ENCODE measurements at regions not wholly inside any gene's neighbourhood (a gene's known extent, or its start where the extent isn't known, plus 50 kb on each side); places are given as distances from the start of the nearest gene placed in this dataset.

DNA sequence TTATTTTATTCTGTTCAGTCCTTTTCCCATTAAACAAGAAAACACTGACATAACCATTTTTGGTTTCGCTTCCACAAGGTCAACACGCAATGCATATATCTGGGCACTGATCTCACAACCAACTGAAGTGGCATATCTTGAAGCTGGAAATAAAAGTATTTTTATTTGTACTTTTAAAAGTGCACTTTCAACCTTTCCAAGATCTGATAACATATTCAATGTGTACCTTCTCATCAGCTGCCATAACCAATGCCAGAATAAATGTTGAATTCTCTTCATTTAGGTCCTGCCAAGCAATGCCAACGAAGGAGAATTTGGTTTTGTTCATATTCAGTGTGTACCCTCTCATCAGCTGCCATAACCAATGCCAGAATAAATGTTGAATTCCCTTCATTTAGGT, 148.9 kb upstream of the CEP126 start:
- Histone ChIP-seq H3K4me1 (ENCODE audit: control insufficient read depth in 1 of 2, low read depth in 2 of 2) (peaks cover 0 to 14% of the 10 kb centered on the region in 2 donors), H3K4me3 (peak overlapping the region; percentile 46), H3K27ac (no peak overlapping the region), H3K27me3 (replicated peaks; ENCODE audit: insufficient read depth) (no peaks in the 10 kb centered on the region), H3K9me3 (peaks cover 11% of the 10 kb centered on the region), H3K36me3 (no peaks in the 10 kb centered on the region)
- TF ChIP-seq, protein P1, sequence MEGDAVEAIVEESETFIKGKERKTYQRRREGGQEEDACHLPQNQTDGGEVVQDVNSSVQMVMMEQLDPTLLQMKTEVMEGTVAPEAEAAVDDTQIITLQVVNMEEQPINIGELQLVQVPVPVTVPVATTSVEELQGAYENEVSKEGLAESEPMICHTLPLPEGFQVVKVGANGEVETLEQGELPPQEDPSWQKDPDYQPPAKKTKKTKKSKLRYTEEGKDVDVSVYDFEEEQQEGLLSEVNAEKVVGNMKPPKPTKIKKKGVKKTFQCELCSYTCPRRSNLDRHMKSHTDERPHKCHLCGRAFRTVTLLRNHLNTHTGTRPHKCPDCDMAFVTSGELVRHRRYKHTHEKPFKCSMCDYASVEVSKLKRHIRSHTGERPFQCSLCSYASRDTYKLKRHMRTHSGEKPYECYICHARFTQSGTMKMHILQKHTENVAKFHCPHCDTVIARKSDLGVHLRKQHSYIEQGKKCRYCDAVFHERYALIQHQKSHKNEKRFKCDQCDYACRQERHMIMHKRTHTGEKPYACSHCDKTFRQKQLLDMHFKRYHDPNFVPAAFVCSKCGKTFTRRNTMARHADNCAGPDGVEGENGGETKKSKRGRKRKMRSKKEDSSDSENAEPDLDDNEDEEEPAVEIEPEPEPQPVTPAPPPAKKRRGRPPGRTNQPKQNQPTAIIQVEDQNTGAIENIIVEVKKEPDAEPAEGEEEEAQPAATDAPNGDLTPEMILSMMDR (IDR thresholded peaks at IDR 0.05) = no peak
- no peak for DNase-seq (ENCODE audit: low spot score)
- ATAC-seq (ENCODE audit: insufficient number of reproducible peaks, low FRiP score, low read depth) = no peak

DNA sequence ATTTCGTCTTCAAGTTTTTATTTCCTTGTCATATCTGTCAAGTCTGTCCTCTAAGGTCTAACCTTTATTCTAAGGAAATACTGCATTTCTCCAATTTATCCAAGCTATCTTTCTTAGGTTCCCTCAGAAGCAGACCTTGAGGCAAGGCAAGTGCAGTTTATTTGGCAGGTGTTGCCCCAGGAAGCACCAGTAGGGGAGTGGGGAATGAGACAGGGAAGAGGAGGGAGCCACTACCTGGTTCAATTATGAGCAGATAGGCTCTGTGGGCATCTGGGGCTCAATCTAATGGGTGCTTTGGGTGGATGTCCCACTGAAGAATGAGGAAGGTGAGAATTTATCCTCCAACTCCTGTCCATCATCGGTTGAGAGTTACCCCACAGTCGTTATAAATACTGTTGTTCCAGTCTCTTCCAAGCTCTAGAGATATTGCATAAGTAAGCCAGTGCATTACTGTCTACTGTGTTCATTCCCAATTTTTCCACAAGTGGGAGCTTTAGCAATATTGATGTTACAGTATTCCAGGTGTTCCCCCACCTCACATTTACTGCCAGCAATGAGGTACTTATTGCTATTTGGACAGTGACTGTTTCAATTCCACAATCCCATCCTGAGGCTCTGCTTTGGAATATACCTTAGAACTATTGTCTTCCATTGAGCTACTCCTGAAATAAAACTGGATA, 154.9 kb upstream of the CEP126 start:
- TF ChIP-seq, protein P1 (IDR thresholded peaks at IDR 0.05) = no peak
- no peak overlapping the region for H3K27ac ChIP-seq
- H3K4me3 ChIP-seq = no peak overlapping the region
- H3K4me1 ChIP-seq (ENCODE audit: control insufficient read depth in 1 of 2, low read depth in 2 of 2) = no peaks in the 10 kb centered on the region
- ATAC-seq (ENCODE audit: insufficient number of reproducible peaks, low FRiP score, low read depth) = no peak
- H3K27me3 ChIP-seq (replicated peaks; ENCODE audit: insufficient read depth) = no peaks in the 10 kb centered on the region
- no peaks in the 10 kb centered on the region for H3K9me3 ChIP-seq
- no peaks in the 10 kb centered on the region for H3K36me3 ChIP-seq
- no peak for DNase-seq (ENCODE audit: low spot score)

DNA sequence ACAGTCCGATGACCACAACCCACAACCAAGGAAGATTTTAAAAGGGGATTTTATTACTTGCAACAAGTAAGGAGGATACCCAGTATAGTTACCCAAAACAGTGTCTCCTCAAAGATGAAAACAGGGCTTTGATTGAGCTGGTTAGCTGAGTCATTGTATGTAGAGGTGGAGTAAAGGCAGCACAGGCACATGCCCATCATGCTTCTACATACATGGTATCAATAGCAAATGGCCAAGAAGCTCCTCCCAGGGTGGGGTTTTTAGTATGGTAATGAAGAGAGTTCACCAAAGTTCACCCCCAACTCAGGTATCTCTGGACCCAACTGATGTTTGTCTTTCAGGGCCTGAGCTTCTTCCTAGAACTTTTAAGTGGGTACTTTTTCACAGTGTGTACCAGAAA, 157.1 kb upstream of the CEP126 start:
- H3K27ac ChIP-seq = no peak overlapping the region
- H3K36me3 ChIP-seq = no peaks in the 10 kb centered on the region
- no peaks in the 10 kb centered on the region for H3K9me3 ChIP-seq
- no peaks in the 10 kb centered on the region for H3K27me3 ChIP-seq (replicated peaks; ENCODE audit: insufficient read depth)
- H3K4me3 ChIP-seq = no peak overlapping the region
- ATAC-seq (ENCODE audit: insufficient number of reproducible peaks, low FRiP score, low read depth) (no peak), DNase-seq (ENCODE audit: low spot score) (no peak)
- H3K4me1 ChIP-seq (ENCODE audit: control insufficient read depth in 1 of 2, low read depth in 2 of 2) = no peaks in the 10 kb centered on the region
- TF ChIP-seq, protein P1 (IDR thresholded peaks at IDR 0.05) = no peak

DNA sequence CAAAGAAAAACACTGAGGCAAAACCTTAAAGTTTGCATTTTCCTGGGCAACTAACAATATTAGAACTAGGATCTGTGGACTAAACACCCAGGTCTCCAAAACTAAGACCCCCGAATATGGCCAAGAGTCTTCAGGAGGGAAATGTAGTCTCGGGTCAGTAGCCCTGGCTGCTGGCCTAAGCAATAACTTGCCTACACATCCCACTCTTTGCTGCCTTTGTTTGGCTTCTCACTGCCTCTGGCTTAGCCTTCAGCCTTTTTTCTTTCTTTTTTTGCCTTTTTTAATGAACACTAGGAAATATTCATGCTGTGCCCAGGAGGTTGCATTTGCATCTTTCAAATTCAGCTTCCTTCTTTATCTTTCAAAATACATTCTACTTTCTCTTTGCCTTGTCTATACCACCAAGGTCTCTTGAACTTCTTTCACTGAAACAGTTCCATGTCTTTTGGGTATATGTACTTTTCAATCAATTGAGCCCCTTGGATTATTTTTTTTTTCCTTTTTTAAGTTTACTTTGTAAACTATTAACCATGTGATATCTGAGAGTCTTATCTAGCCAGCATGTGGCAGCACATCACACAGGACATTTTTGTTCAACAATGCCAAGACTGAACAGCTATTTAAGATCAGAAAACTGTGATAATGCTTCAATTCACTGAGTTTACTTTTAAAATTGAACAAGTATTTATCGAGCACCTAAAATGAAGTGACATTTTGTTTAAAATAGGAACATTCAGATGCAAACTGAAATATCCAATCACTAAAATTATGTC, 165.0 kb upstream of the TRPC6 start:
- no peak overlapping the region for H3K4me3 ChIP-seq
- ATAC-seq (ENCODE audit: insufficient number of reproducible peaks, low FRiP score, low read depth) (no peak), DNase-seq (ENCODE audit: low spot score) (no peak)
- H3K27ac ChIP-seq = no peak overlapping the region
- H3K4me1 ChIP-seq (ENCODE audit: control insufficient read depth in 1 of 2, low read depth in 2 of 2) = no peaks in the 10 kb centered on the region
- no peaks in the 10 kb centered on the region for H3K9me3 ChIP-seq
- H3K27me3 ChIP-seq (replicated peaks; ENCODE audit: insufficient read depth) = no peaks in the 10 kb centered on the region
- TF ChIP-seq, protein P1 (IDR thresholded peaks at IDR 0.05) = no peak
- H3K36me3 ChIP-seq = no peaks in the 10 kb centered on the region

DNA sequence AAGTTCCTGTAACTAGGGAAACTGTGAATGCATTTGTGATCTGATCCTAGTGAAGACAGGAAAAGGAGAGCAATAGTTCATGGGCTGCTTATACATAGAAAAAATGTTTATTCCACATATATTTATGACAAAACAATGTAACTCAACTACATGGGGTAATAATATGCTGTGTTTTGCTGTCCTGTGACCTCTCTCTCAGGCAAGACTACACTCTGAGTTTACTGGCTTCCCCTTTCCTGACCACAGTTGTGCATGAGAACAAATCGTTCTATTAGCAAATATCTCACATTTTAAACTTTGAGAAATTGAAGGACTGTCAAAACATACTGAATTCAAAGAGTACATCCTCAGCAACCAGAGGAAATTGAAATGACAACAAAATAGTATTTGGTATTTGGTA, 161.9 kb upstream of the TRPC6 start:
- ATAC-seq (ENCODE audit: insufficient number of reproducible peaks, low FRiP score, low read depth) = no peak
- no peak for DNase-seq (ENCODE audit: low spot score)
- no peaks in the 10 kb centered on the region for H3K27me3 ChIP-seq (replicated peaks; ENCODE audit: insufficient read depth)
- H3K27ac ChIP-seq = no peak overlapping the region
- no peaks in the 10 kb centered on the region for H3K4me1 ChIP-seq (ENCODE audit: control insufficient read depth in 1 of 2, low read depth in 2 of 2)
- no peaks in the 10 kb centered on the region for H3K9me3 ChIP-seq
- TF ChIP-seq, protein P1 (IDR thresholded peaks at IDR 0.05) = no peak
- H3K36me3 ChIP-seq = no peaks in the 10 kb centered on the region
- no peak overlapping the region for H3K4me3 ChIP-seq
